SU-DHL-6 (cell line): ENCODE measurements at regions not wholly inside any gene's neighbourhood (a gene's known extent, or its start where the extent isn't known, plus 50 kb on each side); places are given as distances from the start of the nearest gene placed in this dataset.

Source experiments
- EZH2phosphoT487 ChIP-seq: fragments of 200-600 bp; sonication (generic), shearing (Covaris generic); conservative IDR thresholded peaks from 2 replicates; pipeline ENCODE4 v1.6.1; 2018; ENCODE audit warnings: mild to moderate bottlenecking, antibody characterized with exemption, low read length, moderate library complexity, mixed read lengths
- TF ChIP-seq, protein P1 (sequence below): fragments of 200-600 bp; sonication (generic); IDR thresholded peaks from one replicate; pipeline ENCODE4 v1.5.1; 2017; ENCODE audit warnings: antibody characterized with exemption, mild to moderate bottlenecking, low read length, moderate library complexity; ENCODE audit not compliant: insufficient read depth, poor library complexity, severe bottlenecking

DNA sequence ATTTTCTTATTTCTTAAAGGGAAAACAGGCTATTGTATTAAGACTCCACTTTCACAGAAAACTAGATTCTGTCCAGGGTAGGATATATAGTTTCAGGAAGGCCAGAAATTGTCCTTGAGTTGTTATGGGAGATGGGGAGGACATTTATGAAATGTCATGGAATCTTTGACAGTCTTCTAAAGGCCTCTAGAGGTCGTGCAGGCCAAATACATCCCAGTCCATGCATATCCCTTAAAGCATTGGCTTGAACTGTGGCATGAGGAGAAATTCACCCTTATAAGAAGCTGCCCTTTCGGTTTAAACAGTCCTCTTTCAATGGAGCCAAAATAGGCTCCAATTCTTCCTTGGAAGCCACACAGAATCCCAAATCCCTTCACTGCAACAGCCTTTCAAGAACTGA is 183.6 kb upstream of the NOCT start:
- TF ChIP-seq, protein P1, sequence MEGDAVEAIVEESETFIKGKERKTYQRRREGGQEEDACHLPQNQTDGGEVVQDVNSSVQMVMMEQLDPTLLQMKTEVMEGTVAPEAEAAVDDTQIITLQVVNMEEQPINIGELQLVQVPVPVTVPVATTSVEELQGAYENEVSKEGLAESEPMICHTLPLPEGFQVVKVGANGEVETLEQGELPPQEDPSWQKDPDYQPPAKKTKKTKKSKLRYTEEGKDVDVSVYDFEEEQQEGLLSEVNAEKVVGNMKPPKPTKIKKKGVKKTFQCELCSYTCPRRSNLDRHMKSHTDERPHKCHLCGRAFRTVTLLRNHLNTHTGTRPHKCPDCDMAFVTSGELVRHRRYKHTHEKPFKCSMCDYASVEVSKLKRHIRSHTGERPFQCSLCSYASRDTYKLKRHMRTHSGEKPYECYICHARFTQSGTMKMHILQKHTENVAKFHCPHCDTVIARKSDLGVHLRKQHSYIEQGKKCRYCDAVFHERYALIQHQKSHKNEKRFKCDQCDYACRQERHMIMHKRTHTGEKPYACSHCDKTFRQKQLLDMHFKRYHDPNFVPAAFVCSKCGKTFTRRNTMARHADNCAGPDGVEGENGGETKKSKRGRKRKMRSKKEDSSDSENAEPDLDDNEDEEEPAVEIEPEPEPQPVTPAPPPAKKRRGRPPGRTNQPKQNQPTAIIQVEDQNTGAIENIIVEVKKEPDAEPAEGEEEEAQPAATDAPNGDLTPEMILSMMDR = no peak
- TF ChIP-seq EZH2phosphoT487 = no peak
